ENCODE measurements at regions not wholly inside any gene's neighbourhood (a gene's known extent, or its start where the extent isn't known, plus 50 kb on each side); places are given as distances from the start of the nearest gene placed in this dataset.

- H4K20me1 ChIP-seq (ENCODE audit: insufficient read depth, low read length): no peaks in the 10 kb centered on the region
- H3K4me3 ChIP-seq (ENCODE audit: low read depth in 1 of 2, low read length in 2 of 2): no peak overlapping the region
- no peak overlapping the region for H3K27ac ChIP-seq (ENCODE audit: low read length)
- H2AFZ ChIP-seq (ENCODE audit: low read depth, low read length): no peak overlapping the region
- H3K4me2 ChIP-seq (ENCODE audit: insufficient read depth, low read length): no peak overlapping the region
- ATAC-seq (ENCODE audit: insufficient read depth, low read depth) (no peak), DNase-seq (no peak)
- no peaks in the 10 kb centered on the region for H3K4me1 ChIP-seq (ENCODE audit: insufficient read depth, low read length)
- no peaks in the 10 kb centered on the region for H3K27me3 ChIP-seq (ENCODE audit: insufficient read depth, low read length, poor library complexity)
- H3K9me3 ChIP-seq (ENCODE audit: insufficient read depth, low read length, severe bottlenecking): no peaks in the 10 kb centered on the region
- H3K79me2 ChIP-seq (ENCODE audit: insufficient read depth, low read length): no peaks in the 10 kb centered on the region
- H3K36me3 ChIP-seq (ENCODE audit: insufficient read depth, low read length): no peaks in the 10 kb centered on the region
- TF ChIP-seq, protein P1, sequence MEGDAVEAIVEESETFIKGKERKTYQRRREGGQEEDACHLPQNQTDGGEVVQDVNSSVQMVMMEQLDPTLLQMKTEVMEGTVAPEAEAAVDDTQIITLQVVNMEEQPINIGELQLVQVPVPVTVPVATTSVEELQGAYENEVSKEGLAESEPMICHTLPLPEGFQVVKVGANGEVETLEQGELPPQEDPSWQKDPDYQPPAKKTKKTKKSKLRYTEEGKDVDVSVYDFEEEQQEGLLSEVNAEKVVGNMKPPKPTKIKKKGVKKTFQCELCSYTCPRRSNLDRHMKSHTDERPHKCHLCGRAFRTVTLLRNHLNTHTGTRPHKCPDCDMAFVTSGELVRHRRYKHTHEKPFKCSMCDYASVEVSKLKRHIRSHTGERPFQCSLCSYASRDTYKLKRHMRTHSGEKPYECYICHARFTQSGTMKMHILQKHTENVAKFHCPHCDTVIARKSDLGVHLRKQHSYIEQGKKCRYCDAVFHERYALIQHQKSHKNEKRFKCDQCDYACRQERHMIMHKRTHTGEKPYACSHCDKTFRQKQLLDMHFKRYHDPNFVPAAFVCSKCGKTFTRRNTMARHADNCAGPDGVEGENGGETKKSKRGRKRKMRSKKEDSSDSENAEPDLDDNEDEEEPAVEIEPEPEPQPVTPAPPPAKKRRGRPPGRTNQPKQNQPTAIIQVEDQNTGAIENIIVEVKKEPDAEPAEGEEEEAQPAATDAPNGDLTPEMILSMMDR (IDR thresholded peaks at IDR 0.05; ENCODE audit: borderline replicate concordance, extremely low read depth, low read length, poor library complexity, severe bottlenecking): no peak
- no peak for TF ChIP-seq EZH2 (IDR thresholded peaks at IDR 0.05; ENCODE audit: borderline replicate concordance, low read depth, low read length, severe bottlenecking)
- no peak overlapping the region for H3K9ac ChIP-seq (ENCODE audit: low read depth, low read length)
Observed at GRCh38 chr2:19158211-19158610, 200.2 kb downstream of the OSR1 start.

DNA sequence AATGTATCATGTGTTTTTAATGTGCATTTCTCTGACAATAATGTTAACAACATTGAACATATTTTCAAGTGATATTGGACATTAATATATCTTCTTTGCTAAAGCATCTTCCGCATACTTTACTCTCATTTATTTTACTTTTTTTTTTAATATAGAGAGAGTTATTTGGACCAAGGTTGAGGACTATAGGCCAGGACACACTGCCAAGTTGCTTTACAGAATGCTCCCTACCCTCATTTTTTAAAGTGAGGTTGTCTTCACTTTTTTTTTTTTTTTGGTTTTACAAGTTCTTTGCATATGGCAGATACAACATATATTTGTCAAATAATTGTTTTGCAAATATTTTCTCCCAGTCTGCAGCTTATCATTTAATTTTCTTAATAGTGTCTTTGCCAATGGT is 201.8 kb downstream of the OSR1 start:
- no peak for TF ChIP-seq EZH2 (IDR thresholded peaks at IDR 0.05; ENCODE audit: borderline replicate concordance, low read depth, low read length, severe bottlenecking)
- TF ChIP-seq, protein P1 (IDR thresholded peaks at IDR 0.05; ENCODE audit: borderline replicate concordance, extremely low read depth, low read length, poor library complexity, severe bottlenecking): no peak
- no peaks in the 10 kb centered on the region for H4K20me1 ChIP-seq (ENCODE audit: insufficient read depth, low read length)
- no peak overlapping the region for H3K4me2 ChIP-seq (ENCODE audit: insufficient read depth, low read length)
- H3K9ac ChIP-seq (ENCODE audit: low read depth, low read length): no peak overlapping the region
- H3K4me1 ChIP-seq (ENCODE audit: insufficient read depth, low read length): no peaks in the 10 kb centered on the region
- H3K79me2 ChIP-seq (ENCODE audit: insufficient read depth, low read length): no peaks in the 10 kb centered on the region
- H3K36me3 ChIP-seq (ENCODE audit: insufficient read depth, low read length): no peaks in the 10 kb centered on the region
- no peaks in the 10 kb centered on the region for H3K27me3 ChIP-seq (ENCODE audit: insufficient read depth, low read length, poor library complexity)
- ATAC-seq (ENCODE audit: insufficient read depth, low read depth) (no peak), DNase-seq (no peak)
- no peak overlapping the region for H3K27ac ChIP-seq (ENCODE audit: low read length)
- no peaks in the 10 kb centered on the region for H3K9me3 ChIP-seq (ENCODE audit: insufficient read depth, low read length, severe bottlenecking)
- no peak overlapping the region for H3K4me3 ChIP-seq (ENCODE audit: low read depth in 1 of 2, low read length in 2 of 2)
- no peak overlapping the region for H2AFZ ChIP-seq (ENCODE audit: low read depth, low read length)

- no peaks in the 10 kb centered on the region for H3K27me3 ChIP-seq (ENCODE audit: insufficient read depth, low read length, poor library complexity)
- ATAC-seq (ENCODE audit: insufficient read depth, low read depth) (no peak), DNase-seq (no peak)
- H3K4me2 ChIP-seq (ENCODE audit: insufficient read depth, low read length): no peak overlapping the region
- H3K9me3 ChIP-seq (ENCODE audit: insufficient read depth, low read length, severe bottlenecking): peaks cover 3% of the 10 kb centered on the region
- H2AFZ ChIP-seq (ENCODE audit: low read depth, low read length): no peak overlapping the region
- no peak for TF ChIP-seq EZH2 (IDR thresholded peaks at IDR 0.05; ENCODE audit: borderline replicate concordance, low read depth, low read length, severe bottlenecking)
- TF ChIP-seq, protein P1 (IDR thresholded peaks at IDR 0.05; ENCODE audit: borderline replicate concordance, extremely low read depth, low read length, poor library complexity, severe bottlenecking): no peak
- no peaks in the 10 kb centered on the region for H3K36me3 ChIP-seq (ENCODE audit: insufficient read depth, low read length)
- no peak overlapping the region for H3K4me3 ChIP-seq (ENCODE audit: low read depth in 1 of 2, low read length in 2 of 2)
- no peaks in the 10 kb centered on the region for H4K20me1 ChIP-seq (ENCODE audit: insufficient read depth, low read length)
- no peaks in the 10 kb centered on the region for H3K79me2 ChIP-seq (ENCODE audit: insufficient read depth, low read length)
- H3K4me1 ChIP-seq (ENCODE audit: insufficient read depth, low read length): no peaks in the 10 kb centered on the region
- H3K27ac ChIP-seq (ENCODE audit: low read length): no peak overlapping the region
- H3K9ac ChIP-seq (ENCODE audit: low read depth, low read length): no peak overlapping the region
Observed at GRCh38 chr2:19150726-19151125, 207.7 kb downstream of the OSR1 start.

DNA sequence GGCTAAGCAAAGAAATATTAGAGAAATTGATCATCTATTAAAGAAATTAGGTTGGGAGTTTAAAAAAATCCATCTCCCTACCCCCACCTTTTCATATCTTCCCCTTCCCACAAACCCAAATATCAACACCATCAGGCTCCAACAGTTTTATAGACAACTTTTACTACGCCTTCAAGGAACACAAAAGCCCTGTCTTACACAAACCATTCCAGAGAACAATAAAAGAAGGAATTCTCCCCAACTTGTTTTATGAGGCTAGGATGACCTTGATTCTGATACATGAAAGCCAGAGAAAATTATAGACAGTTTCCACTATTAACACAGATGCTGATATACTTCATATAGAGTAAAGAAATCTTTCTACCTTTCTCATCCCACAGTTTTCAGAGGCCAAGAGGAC is 211.6 kb downstream of the OSR1 start:
- H3K36me3 ChIP-seq (ENCODE audit: insufficient read depth, low read length): no peaks in the 10 kb centered on the region

More for the DNA sequence above, 211.6 kb downstream of the OSR1 start:
- peaks cover 3% of the 10 kb centered on the region for H3K9me3 ChIP-seq (ENCODE audit: insufficient read depth, low read length, severe bottlenecking)
- H3K27me3 ChIP-seq (ENCODE audit: insufficient read depth, low read length, poor library complexity): no peaks in the 10 kb centered on the region
- no peak overlapping the region for H3K27ac ChIP-seq (ENCODE audit: low read length)
- TF ChIP-seq, protein P1 (IDR thresholded peaks at IDR 0.05; ENCODE audit: borderline replicate concordance, extremely low read depth, low read length, poor library complexity, severe bottlenecking): no peak
- TF ChIP-seq EZH2 (IDR thresholded peaks at IDR 0.05; ENCODE audit: borderline replicate concordance, low read depth, low read length, severe bottlenecking): no peak
- H4K20me1 ChIP-seq (ENCODE audit: insufficient read depth, low read length): no peaks in the 10 kb centered on the region
- H3K9ac ChIP-seq (ENCODE audit: low read depth, low read length): no peak overlapping the region
- no peak overlapping the region for H3K4me2 ChIP-seq (ENCODE audit: insufficient read depth, low read length)
- no peak overlapping the region for H3K4me3 ChIP-seq (ENCODE audit: low read depth in 1 of 2, low read length in 2 of 2)
- DNase-seq (no peak), ATAC-seq (ENCODE audit: insufficient read depth, low read depth) (no peak)
- H3K79me2 ChIP-seq (ENCODE audit: insufficient read depth, low read length): no peaks in the 10 kb centered on the region
- no peak overlapping the region for H2AFZ ChIP-seq (ENCODE audit: low read depth, low read length)
- no peaks in the 10 kb centered on the region for H3K4me1 ChIP-seq (ENCODE audit: insufficient read depth, low read length)
